ENCODE measurements at regions not wholly inside any gene's neighbourhood (a gene's known extent, or its start where the extent isn't known, plus 50 kb on each side); places are given as distances from the start of the nearest gene placed in this dataset.

GRCh38 chrX:114028907-114029662 lies 554.8 kb upstream of the HTR2C start:
- TF ChIP-seq POLR2A (IDR thresholded peaks at IDR 0.05) = no peak
- no peak for TF ChIP-seq CTCF (IDR thresholded peaks at IDR 0.05)
- H3K27me3 ChIP-seq = peaks cover 0 to 3% of the 10 kb centered on the region in 2 donors
- 63% methylated on average over 5 of the region's 5 CpGs for WGBS (ENCODE audit: insufficient coverage, low coverage, low lambda C conversion rate, missing lambda C conversion rate)
- ATAC-seq = no peak
- no peaks in the 10 kb centered on the region for H3K9me3 ChIP-seq
- no peak for DNase-seq
- H3K27ac ChIP-seq = no peak overlapping the region
- H3K4me1 ChIP-seq = no peaks in the 10 kb centered on the region
- intact Hi-C loops (cut with DNase I) = no loop called here
- H3K36me3 ChIP-seq = no peaks in the 10 kb centered on the region
- H3K4me3 ChIP-seq = no peak overlapping the region

DNA sequence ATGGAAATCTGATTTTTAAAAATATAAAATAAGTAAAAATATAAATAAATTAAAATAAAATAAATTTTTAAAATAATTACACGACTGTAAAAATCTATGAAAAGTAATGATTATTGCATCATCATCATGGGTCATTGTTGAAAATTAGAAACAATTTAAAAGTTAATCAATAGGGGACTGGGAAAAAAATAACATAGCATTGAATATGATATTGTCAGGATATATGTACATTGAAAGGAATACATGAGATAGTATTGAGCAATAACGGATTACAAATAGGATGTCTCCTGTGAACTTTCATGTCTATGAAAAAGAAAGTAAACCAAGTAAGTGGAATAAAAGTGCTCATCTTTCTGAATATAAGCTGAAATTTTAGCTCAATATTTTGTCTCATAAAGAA lies 566.8 kb upstream of the HTR2C start:
- Histone ChIP-seq H3K36me3 (no peaks in the 10 kb centered on the region), H3K4me1 (no peaks in the 10 kb centered on the region), H3K27ac (no peak overlapping the region), H3K4me3 (no peak overlapping the region), H3K9me3 (no peaks in the 10 kb centered on the region), H3K27me3 (no peaks in the 10 kb centered on the region)
- intact Hi-C loops (cut with DNase I) = no loop called here
- DNase-seq (no peak), ATAC-seq (no peak)
- WGBS (ENCODE audit: insufficient coverage, low coverage, low lambda C conversion rate, missing lambda C conversion rate) = 80% methylated on average over 2 of the region's 2 CpGs
- TF ChIP-seq CTCF (IDR thresholded peaks at IDR 0.05) (no peak), POLR2A (IDR thresholded peaks at IDR 0.05) (no peak)

DNA sequence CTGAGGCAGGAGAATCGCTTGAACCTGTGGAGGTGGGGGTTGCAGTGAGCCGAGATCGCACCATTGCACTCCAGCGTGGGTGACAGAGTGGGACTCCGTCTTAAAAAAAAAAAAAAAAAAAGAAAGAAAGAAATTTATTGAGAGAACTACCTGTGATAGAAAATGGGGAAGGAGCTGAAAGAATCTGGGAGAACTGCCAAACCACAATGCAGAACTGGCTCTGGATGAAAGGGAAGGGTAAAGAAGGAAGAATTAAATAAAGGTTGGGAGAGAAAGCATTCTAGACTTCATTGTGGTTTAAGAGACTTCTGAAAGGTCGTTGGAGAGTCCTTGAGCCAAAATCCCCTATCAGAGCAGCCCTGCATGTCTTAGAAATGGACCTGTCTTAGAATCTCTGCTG lies 567.9 kb upstream of the HTR2C start:
- Histone ChIP-seq H3K4me1 (no peaks in the 10 kb centered on the region), H3K9me3 (no peaks in the 10 kb centered on the region), H3K4me3 (no peak overlapping the region), H3K27ac (no peak overlapping the region), H3K36me3 (no peaks in the 10 kb centered on the region), H3K27me3 (no peaks in the 10 kb centered on the region)
- ATAC-seq (no peak), DNase-seq (no peak)
- TF ChIP-seq CTCF (IDR thresholded peaks at IDR 0.05) (no peak), POLR2A (IDR thresholded peaks at IDR 0.05) (no peak)
- WGBS (ENCODE audit: insufficient coverage, low coverage, low lambda C conversion rate, missing lambda C conversion rate) = 71% methylated on average over 6 of the region's 6 CpGs
- intact Hi-C loops (cut with DNase I) = no loop called here

GRCh38 chrX:114006664-114007063 lies 577.2 kb upstream of the HTR2C start:
- Histone ChIP-seq H3K27ac (no peak overlapping the region), H3K36me3 (no peaks in the 10 kb centered on the region), H3K27me3 (no peaks in the 10 kb centered on the region), H3K4me3 (no peak overlapping the region), H3K4me1 (no peaks in the 10 kb centered on the region), H3K9me3 (no peaks in the 10 kb centered on the region)
- no peak for TF ChIP-seq POLR2A (IDR thresholded peaks at IDR 0.05)
- TF ChIP-seq CTCF (IDR thresholded peaks at IDR 0.05) = no peak
- DNase-seq (no peak), ATAC-seq (no peak)
- WGBS (ENCODE audit: insufficient coverage, low coverage, low lambda C conversion rate, missing lambda C conversion rate) = 33% methylated on average over 3 of the region's 3 CpGs
- intact Hi-C loops (cut with DNase I) = no loop called here

Data from right lobe of liver (tissue), 6 donors.